CD4-positive, alpha-beta T cell treated with Interferon alpha-2 for 1 hour (primary cell): ENCODE measurements at regions not wholly inside any gene's neighbourhood (a gene's known extent, or its start where the extent isn't known, plus 50 kb on each side); places are given as distances from the start of the nearest gene placed in this dataset.

Experiments used
- DNase-seq, 2 donors: peaks; one replicate each; pipeline ENCODE4 v3.0.0-alpha.2; 2020 to 2022

DNA sequence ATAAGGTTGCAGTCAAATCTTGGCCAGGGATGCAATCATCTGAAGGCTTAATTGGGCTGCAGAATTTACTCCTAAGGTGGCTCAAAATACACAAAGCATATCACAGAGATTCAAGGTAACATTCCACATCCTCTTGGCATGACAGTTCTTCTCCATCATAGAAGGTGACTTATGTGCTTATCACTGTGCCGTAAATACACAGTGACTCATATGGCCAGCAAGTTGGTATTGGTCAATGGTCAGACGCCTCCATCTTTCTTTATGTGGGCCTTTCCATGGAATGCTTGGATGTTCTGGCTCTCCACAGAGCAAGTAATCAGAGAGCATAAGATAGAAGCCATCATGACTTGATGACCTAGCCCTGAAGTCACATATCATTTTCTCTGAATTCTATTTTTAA is 168.8 kb upstream of the ST8SIA2 start:
- no peak for DNase-seq

DNA sequence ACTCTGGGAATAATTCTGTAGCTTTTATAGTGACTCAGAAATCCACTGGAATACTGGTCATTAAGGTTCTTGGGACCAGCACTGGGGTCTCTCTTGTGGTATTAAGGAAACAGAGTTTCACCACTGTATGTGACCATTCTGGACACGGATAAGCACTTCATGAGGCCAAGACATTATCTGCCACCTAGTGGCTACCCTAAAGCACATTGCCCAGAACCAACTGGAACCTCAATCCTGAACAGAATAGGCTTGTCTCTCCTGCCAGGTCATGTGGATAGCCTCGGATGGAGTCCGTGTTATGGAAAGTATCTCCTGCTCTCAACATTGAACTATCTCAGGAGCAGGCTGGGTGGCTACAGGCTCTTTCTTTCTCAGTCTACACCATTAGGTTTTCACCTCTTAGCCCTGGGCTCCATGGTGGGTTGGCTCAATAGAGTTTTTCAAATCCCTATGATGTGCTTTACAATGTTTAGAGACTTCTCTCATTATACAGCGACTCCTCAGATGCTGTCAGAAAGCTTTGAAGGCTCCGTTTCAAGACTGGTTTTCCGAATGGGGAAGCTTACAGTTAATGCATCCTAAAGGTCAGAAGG is 167.6 kb upstream of the ST8SIA2 start:
- DNase-seq, result peak in 1 of 2 donors; percentile 14

DNA sequence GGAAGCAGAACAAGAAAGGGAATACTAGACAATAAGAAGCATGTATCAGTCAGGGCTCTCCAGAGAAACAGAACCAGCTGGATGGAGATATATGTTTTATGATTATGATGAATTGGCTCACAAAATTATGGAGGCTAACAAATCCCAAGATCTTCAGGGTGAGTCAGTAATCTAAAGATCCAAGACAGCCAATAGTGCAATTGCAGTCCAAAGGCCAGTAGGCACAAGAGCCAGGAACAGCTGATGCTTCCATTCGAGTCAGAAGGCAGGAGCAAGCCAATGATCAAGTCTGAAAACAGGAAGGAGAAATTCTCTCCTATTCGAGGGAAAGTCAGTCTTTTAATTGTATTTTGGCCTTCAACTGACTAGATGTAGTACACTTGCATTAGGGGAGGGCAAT is 164.9 kb upstream of the ST8SIA2 start:
- no peak for DNase-seq

DNA sequence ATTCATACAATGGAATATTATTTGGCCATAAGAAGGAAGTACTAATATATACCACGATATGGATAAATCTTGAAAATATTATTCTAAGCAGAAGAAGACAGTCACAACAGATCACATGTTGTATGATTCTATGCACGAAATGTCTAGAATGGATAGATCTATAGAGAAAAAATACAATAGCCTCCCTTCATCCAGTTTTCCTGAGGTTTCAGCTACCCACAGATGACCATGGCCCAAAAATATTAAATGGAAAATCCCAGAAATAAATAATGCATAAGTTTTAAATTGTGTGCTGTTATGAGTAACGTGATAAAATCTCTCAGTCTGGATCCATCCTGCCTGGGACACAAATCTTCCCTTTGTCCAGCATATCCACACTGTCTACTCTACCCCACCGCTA is 162.2 kb upstream of the ST8SIA2 start:
- DNase-seq, result no peak

DNA sequence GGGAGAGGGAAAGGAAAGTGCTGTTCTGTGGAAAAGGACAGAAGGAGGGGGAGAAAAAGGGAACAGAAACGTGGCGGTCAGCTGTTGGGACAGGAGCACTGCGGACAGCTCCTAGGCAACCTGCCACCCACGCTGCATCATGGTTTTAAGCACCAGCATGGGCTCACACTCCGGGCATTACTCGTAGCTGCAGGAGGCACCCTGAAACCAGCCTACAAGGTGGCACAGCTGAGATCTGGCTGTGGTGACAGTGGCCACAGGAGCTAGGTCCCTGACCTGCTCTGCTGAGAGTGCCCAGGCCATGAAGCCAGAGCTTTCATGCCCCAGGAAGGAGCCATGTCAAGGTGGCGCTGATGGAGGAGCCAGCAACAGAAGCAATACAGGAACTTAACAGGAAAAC is 161.4 kb upstream of the ST8SIA2 start:
- DNase-seq, result no peak

DNA sequence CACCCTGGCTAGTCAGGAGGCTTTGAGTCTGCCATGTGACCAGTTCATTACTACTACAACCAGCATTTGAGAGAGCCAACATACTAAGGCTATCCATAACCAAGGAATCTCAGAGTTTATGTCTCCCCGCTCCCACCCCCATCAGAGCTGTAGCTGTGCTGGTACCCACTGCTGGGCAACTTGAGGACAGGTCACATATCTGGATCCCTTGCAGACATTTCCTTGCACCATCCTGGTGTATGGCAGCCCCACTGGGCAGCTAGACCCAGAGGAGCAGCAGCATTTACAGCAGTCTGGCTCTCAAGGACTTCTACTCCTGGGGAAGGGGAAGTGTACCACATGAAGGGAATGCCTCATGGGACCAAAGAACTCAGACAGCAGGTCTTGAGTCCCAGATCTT is 160.8 kb upstream of the ST8SIA2 start:
- DNase-seq, result no peak

DNA sequence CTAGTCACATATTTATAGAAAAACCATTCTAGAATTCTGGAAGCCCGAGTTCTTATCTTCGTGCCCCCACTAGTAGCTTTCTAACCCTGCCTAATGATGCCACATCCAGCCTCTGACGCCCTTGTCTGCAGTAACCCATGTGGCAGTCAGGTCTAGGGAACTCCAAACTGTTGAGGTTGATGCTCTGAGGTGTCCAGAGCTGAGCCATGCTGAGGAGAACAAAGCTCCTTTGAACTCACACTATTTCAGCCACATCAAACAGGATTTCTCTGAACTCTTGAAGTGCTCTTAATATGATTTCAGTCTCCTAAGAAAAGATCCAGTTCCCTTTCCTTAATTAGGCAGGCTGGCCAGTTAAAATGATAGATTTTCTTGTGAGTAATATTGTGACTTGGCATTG is 150.5 kb upstream of the ST8SIA2 start:
- no peak for DNase-seq

DNA sequence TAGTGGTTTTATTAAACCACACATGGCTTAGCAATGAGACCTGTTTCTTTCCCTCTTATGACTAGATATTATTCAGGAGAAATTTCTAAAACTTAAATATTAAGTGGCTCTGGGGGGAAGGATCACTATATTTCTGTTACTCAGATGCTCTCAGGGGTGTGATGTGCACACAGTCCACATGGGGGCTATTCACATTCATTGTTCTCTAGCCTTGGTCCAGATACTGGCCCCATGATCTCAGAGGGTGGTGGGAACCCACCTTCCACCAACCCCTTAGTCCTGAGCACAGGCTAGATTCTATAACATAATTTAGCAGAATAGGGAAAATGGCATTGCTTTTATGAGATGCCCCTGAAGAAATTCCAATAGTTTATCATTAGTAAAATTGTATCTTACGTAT is 149.0 kb upstream of the ST8SIA2 start:
- DNase-seq, result no peak

DNA sequence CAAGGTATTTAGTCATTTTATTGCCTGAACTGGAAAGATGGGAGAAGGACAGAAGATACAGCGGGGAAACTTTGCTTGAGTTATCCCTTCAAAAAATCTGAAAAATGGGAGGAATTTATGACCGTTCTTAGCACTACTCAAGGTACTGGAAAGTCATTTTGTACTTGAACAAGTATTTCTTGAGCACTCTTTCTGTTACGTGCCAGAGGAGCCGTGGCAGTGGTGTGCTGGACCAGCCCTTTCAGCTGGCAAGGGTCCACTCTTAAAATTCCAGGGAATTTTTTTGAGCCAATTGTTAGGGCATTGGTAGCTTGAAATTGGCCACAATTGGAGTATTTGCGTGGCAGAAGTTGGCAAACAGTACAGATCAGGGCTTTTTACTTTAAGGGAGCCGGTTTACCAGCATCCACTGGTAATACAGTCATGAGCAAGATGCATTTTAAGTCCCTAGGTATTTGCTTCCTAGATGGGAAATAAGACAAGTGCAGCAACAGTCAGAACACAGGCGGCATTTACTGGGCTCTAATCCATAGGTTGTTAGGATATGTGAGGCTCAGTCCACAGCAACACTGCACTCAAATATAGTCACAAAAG is 145.9 kb upstream of the ST8SIA2 start:
- no peak for DNase-seq

DNA sequence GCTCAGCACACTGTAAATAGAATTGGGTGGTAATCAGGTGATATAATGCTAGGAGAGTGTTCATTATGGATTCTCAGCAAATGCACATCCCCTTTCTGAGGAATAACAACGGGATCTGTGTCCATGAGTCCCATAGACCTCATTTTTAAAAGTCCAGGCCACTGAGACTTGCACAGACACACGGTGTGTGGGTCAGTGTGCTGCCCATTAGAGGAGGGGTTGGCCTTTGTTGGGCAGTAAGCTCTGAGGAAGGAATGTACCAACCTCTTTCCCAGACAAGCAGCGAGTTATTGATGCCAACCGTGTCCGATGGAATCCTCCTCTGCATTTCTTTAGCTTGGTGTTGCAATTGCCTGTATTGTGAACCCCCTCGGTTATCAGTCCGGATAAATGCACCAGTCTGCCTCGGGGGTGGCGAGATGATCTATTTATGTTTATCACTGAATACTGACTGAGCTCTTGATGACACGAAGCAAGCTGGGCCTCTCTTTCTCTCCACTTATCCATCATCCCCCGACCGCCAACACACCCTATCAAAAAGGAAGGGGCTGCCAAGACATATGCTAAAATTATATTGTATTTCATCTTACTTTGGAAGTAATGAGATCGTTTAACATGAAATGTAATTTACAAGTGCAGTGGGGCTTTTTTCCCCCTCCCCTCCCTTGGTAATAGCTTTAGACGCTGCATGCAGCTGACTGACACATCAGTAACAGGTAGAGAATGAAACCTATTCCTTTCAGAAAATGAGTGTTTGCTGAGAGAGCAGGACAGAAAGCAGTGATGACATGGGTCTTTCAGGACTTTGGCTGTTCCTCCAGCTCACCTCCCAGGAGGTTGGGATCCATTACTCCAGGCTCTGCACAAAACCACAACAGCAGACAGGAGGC is 126.6 kb upstream of the ST8SIA2 start:
- DNase-seq, result no peak

DNA sequence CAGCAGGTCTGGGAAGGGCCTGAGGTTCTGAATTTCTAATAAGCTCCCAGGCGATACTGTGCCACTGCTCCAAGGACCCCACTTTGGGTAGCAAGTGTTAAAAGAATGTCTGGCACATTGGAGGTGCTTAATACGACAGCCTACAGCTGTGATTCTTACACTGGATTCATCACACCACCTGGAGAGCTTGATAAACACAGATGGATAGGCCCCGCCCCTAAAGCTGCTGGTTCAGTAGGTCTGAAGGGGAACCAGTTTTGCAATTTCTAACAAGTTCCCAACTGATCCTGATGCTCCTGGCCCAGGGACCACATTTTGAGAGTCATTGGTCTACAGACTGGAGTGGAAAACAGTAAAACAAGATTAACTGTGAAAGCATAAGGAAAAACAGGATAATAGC is 124.8 kb upstream of the ST8SIA2 start:
- no peak for DNase-seq

DNA sequence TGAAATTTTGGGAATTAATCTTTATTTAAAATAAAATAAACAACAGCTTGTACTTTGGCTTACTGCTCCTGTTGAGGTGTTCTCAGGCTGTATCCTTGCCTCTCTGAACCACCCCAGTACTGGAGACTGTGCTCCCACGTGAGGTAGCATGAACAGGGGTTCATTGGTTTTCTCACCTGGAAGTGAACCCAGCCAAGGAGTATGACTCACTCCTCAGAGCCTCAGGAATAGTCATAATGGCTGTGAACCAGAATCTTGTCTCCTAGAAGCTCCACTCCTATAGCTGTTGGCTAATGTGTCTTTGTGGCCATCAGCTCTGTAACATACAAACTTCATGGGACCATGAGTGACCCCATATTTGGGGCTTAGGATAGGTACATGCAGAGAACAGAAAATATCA is 122.5 kb upstream of the ST8SIA2 start:
- DNase-seq, result no peak

DNA sequence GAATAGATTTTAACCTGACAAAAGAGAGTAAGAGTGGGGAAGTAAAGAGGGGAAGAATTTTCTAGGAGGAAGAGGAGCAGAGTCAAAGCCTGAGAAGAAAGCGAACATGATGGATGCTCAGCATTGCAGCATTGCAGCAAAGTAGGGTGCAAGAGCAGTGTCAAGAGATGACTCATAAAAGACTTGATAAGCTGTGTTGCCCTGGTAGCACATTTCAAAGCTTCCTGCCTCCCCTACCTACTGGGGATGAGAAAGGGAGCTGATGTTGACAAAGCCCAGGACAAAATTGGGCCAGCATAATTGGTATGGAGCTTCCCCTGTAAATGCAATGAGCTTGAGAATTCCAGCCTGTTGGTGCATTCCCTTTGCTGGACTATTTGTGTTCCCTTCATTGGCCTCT is 121.6 kb upstream of the ST8SIA2 start:
- DNase-seq, result no peak

DNA sequence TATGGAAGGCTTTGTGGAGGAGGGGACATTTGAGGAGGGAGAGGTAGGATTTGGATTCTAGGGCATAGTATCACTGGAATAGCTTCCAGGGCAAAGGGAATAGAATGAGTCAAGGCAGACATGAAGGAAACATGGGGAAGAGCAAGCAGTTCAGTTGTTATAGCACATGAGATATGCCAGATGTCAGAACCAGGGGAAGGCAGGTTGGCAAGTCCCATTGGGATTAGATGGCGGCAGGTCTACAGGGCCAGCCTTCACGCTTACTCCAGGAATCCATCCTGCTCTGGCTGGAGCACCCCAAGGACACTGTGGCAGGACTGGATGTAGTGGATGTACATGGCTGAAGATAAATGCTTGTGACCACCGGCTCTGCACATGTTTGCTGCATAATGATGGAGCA is 120.4 kb upstream of the ST8SIA2 start:
- no peak for DNase-seq

DNA sequence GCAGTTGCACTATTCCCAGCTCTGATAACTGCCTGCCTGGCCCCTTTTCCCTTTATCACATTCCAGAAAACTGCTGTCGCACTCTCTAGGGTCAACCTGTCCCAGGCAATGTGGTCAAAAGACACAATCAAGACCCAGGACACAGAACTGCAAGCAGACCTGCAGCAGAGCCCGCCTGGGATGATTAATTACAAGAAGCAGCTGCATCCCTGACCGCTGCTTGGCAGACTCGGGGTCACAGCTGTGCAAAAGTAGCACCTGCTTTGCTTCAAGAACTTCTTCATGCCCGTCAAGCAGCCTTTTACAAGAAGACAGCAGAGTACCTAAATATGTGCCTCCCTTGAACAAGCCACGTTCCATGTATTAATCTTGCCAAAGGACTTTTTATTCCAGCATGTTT is 120.0 kb upstream of the ST8SIA2 start:
- DNase-seq, result no peak

DNA sequence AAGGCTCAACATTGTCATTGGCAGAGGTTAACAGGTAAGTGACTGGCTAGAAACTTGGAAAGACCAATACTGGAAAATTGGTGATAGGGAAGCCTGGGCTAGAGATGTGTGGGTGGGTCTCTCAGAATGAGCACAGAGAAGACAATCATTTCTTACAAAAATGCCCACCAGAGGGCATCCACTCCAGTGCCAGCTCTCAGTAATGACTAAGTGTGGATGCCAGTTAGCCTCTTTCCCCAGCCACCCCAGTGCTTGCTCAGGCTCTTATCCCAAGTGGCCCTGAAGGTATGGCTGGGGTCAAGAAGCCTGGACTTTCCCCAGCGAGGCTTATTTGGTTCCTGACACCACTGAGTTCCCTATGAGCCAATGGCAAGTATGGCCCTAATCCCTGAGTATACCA is 115.9 kb upstream of the ST8SIA2 start:
- DNase-seq, result peak in 1 of 2 donors; percentile 2

DNA sequence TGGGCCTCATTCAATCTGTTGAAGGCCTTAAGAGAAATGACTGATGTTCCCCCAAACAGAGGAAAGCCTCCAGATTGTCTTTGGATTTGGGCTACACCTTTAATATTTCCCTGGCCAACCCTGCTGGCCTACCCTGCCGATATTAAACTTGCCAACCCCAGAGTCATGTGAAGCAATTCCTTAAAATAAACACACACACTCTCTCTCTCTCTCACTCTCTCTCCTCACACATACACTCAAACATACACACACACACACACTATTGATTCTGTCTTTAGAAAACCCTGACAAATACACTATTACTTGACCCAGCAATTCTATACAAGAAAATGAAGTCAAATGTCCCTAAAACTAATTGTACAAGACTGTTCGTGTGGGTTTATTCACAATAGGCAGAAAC is 109.9 kb upstream of the ST8SIA2 start:
- no peak for DNase-seq

DNA sequence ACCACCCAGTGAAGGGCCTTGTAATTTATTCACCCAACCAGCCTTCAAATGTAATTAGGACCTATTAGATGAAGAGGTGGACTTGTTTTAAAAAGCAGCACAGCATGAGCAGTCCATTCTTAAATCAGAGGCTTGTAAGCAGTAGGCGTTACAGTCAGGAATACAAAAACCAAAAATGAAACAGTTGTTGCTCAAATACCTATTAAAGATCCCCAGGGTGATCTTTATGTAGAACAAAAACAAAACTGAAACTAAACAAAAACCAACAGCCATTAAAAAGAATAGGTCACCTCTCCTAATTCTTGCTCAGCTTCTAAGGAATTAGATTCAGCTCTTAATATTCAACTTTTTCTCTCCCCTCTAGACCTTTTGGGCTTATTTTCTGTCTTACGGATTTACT is 104.9 kb upstream of the ST8SIA2 start:
- DNase-seq, result no peak

DNA sequence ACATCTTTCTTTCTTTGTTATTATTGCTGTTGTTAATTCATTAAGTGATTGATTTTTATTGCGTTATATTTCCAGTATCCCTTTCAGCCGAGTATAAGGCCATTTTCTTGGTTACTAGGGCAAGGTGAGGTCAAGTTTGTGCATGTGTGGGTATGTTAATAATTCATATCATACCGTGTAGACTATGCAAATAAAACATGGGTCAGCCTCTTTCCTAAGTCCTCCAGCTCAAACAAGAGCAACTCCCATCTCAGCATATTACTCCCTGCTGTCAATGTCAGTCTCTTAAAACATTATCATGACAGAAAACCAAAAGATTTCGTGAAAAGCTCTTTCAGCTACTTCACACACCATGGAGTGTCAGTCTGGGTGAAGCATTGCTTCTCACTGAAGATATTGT is 103.9 kb upstream of the ST8SIA2 start:
- no peak for DNase-seq

DNA sequence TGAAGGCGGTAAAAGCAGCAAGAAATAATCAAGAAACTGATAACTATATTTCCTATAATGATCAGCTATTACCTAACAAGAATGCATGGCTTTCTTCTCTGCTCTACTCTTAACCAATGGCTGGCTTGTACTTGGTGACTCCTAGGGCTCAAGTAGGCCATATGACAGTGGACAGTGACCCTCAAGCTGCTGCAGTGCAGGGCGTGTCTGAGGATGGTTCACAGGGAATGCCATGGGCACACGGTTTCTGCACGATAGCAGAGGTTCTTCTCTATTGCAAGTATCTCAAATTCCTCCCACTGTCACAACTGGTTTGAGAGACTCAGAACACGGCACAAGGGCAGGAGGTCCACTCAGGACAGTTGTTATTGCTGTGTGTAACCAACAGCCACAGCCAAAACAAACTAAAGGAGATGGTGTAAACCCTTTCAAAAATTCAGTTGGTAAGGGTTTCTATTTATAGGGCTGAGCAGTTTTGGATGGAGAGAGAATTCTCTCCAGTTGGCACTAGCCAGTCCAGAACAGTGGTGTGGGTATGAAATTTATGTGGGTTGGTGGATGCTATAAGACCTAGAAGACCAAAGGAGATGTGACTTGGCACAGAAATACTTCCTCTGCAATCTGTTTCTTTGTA is 103.2 kb upstream of the ST8SIA2 start:
- no peak for DNase-seq

DNA sequence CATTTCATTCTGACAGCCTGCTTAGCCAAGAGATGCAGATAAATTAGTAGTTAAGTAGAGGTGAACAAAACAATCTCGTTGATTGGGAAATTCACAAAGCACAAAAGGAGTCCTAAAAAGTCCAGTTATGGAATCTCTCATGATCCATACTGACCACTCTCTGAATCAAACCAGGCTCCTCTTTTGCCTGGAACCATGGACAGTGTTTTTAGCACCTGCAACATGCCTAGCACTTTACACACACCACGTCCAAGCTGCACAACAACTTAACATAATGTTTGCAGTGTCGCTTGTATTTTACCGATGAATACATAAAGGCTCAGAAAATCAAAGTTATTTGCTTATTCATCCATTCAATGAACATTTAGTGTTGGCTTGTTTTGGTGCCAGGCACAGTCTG is 101.8 kb upstream of the ST8SIA2 start:
- DNase-seq, result no peak

DNA sequence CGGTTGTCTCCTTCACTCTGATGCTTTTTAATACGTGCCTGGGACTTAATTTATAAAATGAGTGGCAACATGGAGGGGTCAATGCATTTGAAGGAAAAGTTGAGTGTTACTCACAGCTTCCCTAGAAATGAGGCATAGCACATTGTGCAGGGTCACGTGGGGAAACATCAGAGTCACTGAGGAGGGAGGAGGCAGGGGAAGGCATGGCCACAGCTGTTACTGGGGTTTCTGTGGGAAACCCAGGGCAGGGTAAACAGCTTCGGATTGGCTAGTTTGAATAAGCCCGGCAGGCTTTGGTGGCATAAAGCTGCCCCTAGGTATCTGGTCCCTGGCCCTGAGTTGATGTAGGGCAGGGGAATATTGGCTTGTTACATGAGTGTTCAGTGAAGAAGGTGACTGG is 98.9 kb upstream of the ST8SIA2 start:
- DNase-seq, result no peak

DNA sequence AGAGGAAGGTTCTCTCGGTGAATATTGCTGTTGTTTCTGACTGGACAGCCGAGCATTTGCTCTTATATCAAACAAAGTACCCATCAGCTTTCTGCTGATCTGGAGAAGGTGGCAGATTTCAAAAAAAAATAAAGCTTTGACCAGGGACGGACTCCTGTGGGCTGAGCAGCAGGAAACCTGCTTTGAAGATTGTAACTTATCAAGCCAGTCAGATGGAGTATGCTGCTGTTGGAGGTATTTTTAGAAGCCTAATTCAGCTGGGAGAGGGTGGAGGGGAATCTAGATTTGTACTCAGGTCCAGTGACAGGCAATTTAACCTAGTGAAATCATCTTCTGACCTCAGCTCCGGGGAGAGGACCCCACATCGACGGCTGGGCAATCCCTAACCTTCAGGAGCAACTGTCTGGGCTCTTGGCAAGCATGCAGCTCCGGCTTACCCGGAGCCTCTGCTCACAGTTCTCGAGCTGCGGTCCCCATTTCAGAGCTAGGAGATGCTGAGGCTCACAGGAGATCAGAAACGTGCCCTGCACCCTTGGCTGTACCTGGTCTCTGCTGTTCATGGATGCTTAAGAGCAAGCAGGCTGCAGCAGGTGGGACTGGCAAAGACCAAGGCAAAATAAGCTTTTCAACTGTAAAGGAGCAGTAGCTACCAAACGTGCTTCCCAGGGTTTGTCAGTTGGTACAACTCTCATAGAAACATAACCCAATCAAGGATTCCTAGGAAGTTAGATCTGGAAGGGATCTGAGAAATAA is 89.3 kb upstream of the ST8SIA2 start:
- no peak for DNase-seq
